PC-9 (cell line): ENCODE measurements at regions not wholly inside any gene's neighbourhood (a gene's known extent, or its start where the extent isn't known, plus 50 kb on each side); places are given as distances from the start of the nearest gene placed in this dataset.

ENCODE experiments used
- CTCF ChIP-seq: fragments of 200-600 bp; sonication (generic); conservative IDR thresholded peaks from 2 replicates; pipeline ENCODE4 v1.6.1; 2017; ENCODE audit warnings: mixed run types, antibody characterized with exemption, mild to moderate bottlenecking, moderate library complexity
- EZH2 ChIP-seq: fragments of 200-600 bp; sonication (generic); IDR thresholded peaks from 2 replicates; pipeline ENCODE4 v1.8.0; 2017; ENCODE audit warnings: antibody characterized with exemption, low read depth

GRCh38 chr14:81694419-81694818 is 160.8 kb upstream of the SEL1L start:
- no peak for TF ChIP-seq CTCF
- no peak for TF ChIP-seq EZH2
